K562 (cell line): ENCODE measurements at regions not wholly inside any gene's neighbourhood (a gene's known extent, or its start where the extent isn't known, plus 50 kb on each side); places are given as distances from the start of the nearest gene placed in this dataset.

ENCODE experiments used
- ATAC-seq: fragments of 200-7000 bp; cut with Tn5 transposase; 3 replicates; pipeline ENCODE4 v1.9.1; 2020; ENCODE audit warnings: moderate library complexity
- BruUV-seq: library from RNA; stranded (reverse); fragments of 400-500 nt; replicated peaks from 2 replicates; lab custom pipeline; 2021; lab: Mats Ljungman, UMichigan
- CTCF ChIA-PET: fragments of 300-600 bp; formaldehyde crosslinking; extraction: SDS; loops from one replicate; lab custom pipeline; 2021; ENCODE audit warnings: low intra/inter-chr PET ratio; lab: Yijun Ruan, JAX
- POLR2A ChIA-PET: fragments of 300-600, 350-650 bp; sonication (Branson Sonifier 250); formaldehyde crosslinking; extraction: SDS; loops from one replicate; lab custom pipeline; 2021; ENCODE audit warnings: antibody characterized with exemption, inconsistent platforms; lab: Yijun Ruan, JAX
- DNase-seq, 4 experiments: peaks; one replicate each; pipeline versions ENCODE4 v3.0.0 to v3.0.0-alpha.2; 2011 to 2018; ENCODE audit warnings: low spot score in 3 of 4, mixed read lengths in 3 of 4; ENCODE audit errors: extremely low read depth in 1 of 4
- FAIRE-seq: peaks from 2 replicates; lab custom pipeline; 2011; peaks lifted over from hg19 to GRCh38; lab: Jason Lieb, UNC
- H2AFZ ChIP-seq: 2 replicates; pipeline ENCODE4 v1.6.0; 2011; ENCODE audit warnings: low read depth, low read length, control low read depth, inconsistent platforms
- H3K27ac ChIP-seq: fragments of 200-600 bp; 3 replicates; pipeline ENCODE4 v1.8.0; 2011; ENCODE audit warnings: low read depth, mild to moderate bottlenecking, control low read depth, inconsistent platforms, low read length, moderate library complexity, mixed read lengths; ENCODE audit errors: extremely low read depth
- H3K27me3 ChIP-seq, 2 experiments: fragments of 300-600 bp in 1 of 2; 2 replicates in 1 of 2; 3 replicates in 1 of 2; pipeline versions ENCODE4 v1.6.0 to v1.8.0; 2011; ENCODE audit warnings: inconsistent platforms in 2 of 2, low read length in 2 of 2, mild to moderate bottlenecking in 1 of 2, mixed read lengths in 1 of 2, moderate library complexity in 1 of 2; ENCODE audit not compliant: control insufficient read depth in 2 of 2, insufficient read depth in 2 of 2
- H3K36me3 ChIP-seq: fragments of 300-600 bp; 3 replicates; pipeline ENCODE4 v1.8.0; 2011; ENCODE audit warnings: mild to moderate bottlenecking, low read length, inconsistent platforms; ENCODE audit not compliant: control insufficient read depth, insufficient read depth
- H3K4me1 ChIP-seq, 2 experiments: fragments of 200-600 bp in 1 of 2; replicated peaks in 1 of 2; 2 replicates in 1 of 2; 3 replicates in 1 of 2; pipeline versions ENCODE4 v1.5.1 to v1.8.0; 2011; ENCODE audit warnings: inconsistent platforms in 2 of 2, low read length in 2 of 2, mild to moderate bottlenecking in 1 of 2, mixed read lengths in 1 of 2, moderate library complexity in 1 of 2; ENCODE audit not compliant: control insufficient read depth in 2 of 2, insufficient read depth in 2 of 2
- H3K4me2 ChIP-seq: 2 replicates; pipeline ENCODE4 v1.6.1; 2011; ENCODE audit warnings: low read length, control low read depth, inconsistent platforms, mixed read lengths; ENCODE audit not compliant: insufficient read depth
- H3K4me3 ChIP-seq: fragments of 200-600 bp; sonication (generic), shearing (Covaris generic); 2 replicates; pipeline ENCODE4 v1.5.1; 2016; ENCODE audit warnings: control low read depth, inconsistent platforms
- H3K79me2 ChIP-seq: fragments of 200-600 bp; 3 replicates; pipeline ENCODE4 v1.8.0; 2011; ENCODE audit warnings: low read length, inconsistent platforms; ENCODE audit not compliant: control insufficient read depth, insufficient read depth
- H3K9ac ChIP-seq, 2 experiments: 2 replicates each; pipeline versions ENCODE4 v1.6.0 to v1.6.1; 2011; ENCODE audit warnings: low read depth in 2 of 2, low read length in 2 of 2, control low read depth in 1 of 2, inconsistent platforms in 1 of 2, mild to moderate bottlenecking in 1 of 2, mixed read lengths in 1 of 2; ENCODE audit not compliant: insufficient read depth in 1 of 2
- H3K9me1 ChIP-seq: one replicate; pipeline ENCODE4 v1.6.0; 2011; ENCODE audit warnings: inconsistent platforms, mild to moderate bottlenecking, low read length, moderate library complexity; ENCODE audit not compliant: control insufficient read depth, insufficient read depth
- H3K9me3 ChIP-seq: replicated peaks from 2 replicates; pipeline ENCODE4 v1.5.1; 2011; ENCODE audit warnings: low read depth, low read length, inconsistent platforms; ENCODE audit not compliant: control insufficient read depth, insufficient read depth
- H4K20me1 ChIP-seq: replicated peaks from 2 replicates; pipeline ENCODE4 v1.6.1; 2011; ENCODE audit warnings: low read length, inconsistent platforms, mixed read lengths; ENCODE audit not compliant: control insufficient read depth, insufficient read depth
- ETV6 ChIP-seq, 3 experiments: fragments of 150-350 bp in 1 of 3; sonication (generic) in 1 of 3; formaldehyde crosslinking in 1 of 3; IDR thresholded peaks; 2 replicates each; pipeline versions ENCODE4 v1.6.1 to v1.8.0; 2014 to 2022; ENCODE audit warnings: borderline replicate concordance in 2 of 3, low read depth in 2 of 3, antibody characterized with exemption in 1 of 3, low read length in 1 of 3, mild to moderate bottlenecking in 1 of 3, missing genetic modification reagents in 1 of 3
- FOXO4 ChIP-seq: fragments of 450-650 bp; formaldehyde crosslinking; IDR thresholded peaks from 2 replicates; pipeline ENCODE4 v1.4.0; 2020; ENCODE audit warnings: mild to moderate bottlenecking, moderate library complexity
- HEY1 ChIP-seq: fragments of 250-450 bp; sonication (Bioruptor Pico); IDR thresholded peaks from 2 replicates; pipeline ENCODE4 v1.5.0; 2020; ENCODE audit warnings: mild to moderate bottlenecking, moderate library complexity, borderline replicate concordance
- JUN ChIP-seq, 2 experiments: sonication (generic) in 1 of 2; formaldehyde crosslinking in 1 of 2; IDR thresholded peaks; 2 replicates each; pipeline versions ENCODE4 v1.6.1 to v1.8.0; 2012 to 2022; ENCODE audit warnings: borderline replicate concordance in 2 of 2, mild to moderate bottlenecking in 2 of 2, improper control_type of control experiment in 1 of 2, low read depth in 1 of 2, low read length in 1 of 2, missing genetic modification reagents in 1 of 2
- SMARCA4 ChIP-seq: fragments of 450-650 bp; IDR thresholded peaks from 2 replicates; pipeline ENCODE4 v1.6.1; 2016
- ZNF12 ChIP-seq: sonication (generic); formaldehyde crosslinking; IDR thresholded peaks from 2 replicates; pipeline ENCODE4 v1.4.0; 2020; ENCODE audit warnings: mild to moderate bottlenecking, missing genetic modification reagents
- WGBS: fragments of 100-300 bp; shearing (Covaris generic); methylation state at CpG from one replicate; pipeline ENCODE4 v1.1.6; 2016; ENCODE audit warnings: low coverage, mixed read lengths; ENCODE audit not compliant: insufficient coverage; ENCODE audit errors: missing lambda C conversion rate; 5-methylcytosine and 5-hydroxymethylcytosine counted together
- in situ Hi-C: fragments of 300-500 bp; cut with MboI; formaldehyde crosslinking; loops from 4 replicates; pipeline ENCODE4 v1.15.0; 2018; ENCODE audit warnings: inconsistent platforms, mixed read lengths
- intact Hi-C: fragments of 100-400 bp; cut with micrococcal nuclease; formaldehyde crosslinking; loops from 2 replicates; pipeline ENCODE4 v1.14.2; 2022
- TF ChIP-seq, protein P1 (sequence below), 3 experiments: fragments of 200-800 bp in 1 of 3; fragments of 250-450 bp in 1 of 3; fragments of 450-650 bp in 1 of 3; sonication (Bioruptor Pico) in 1 of 3; sonication (Bioruptor generic) in 1 of 3; formaldehyde crosslinking in 1 of 3; IDR thresholded peaks; 2 replicates each; pipeline versions ENCODE4 v1.6.1 to v1.8.0; 2016 to 2022; ENCODE audit warnings: mild to moderate bottlenecking in 2 of 3, missing genetic modification characterization in 2 of 3, missing compliant biosample characterization in 1 of 3, moderate library complexity in 1 of 3
- TF ChIP-seq, protein P2 (sequence below): fragments of 450-650 bp; IDR thresholded peaks from 2 replicates; pipeline ENCODE4 v1.6.1; 2017; ENCODE audit warnings: mild to moderate bottlenecking, moderate library complexity

- FAIRE-seq, result no peak
- in situ Hi-C loops (no loop called here), intact Hi-C loops (no loop called here)
- Histone ChIP-seq H3K27me3 (no peaks in the 10 kb centered on the region), H3K27ac (no peak overlapping the region), H3K36me3 (no peaks in the 10 kb centered on the region), H4K20me1 (no peaks in the 10 kb centered on the region), H3K4me1 (no peaks in the 10 kb centered on the region), H3K4me2 (no peak overlapping the region), H2AFZ (no peak overlapping the region), H3K79me2 (no peaks in the 10 kb centered on the region), H3K4me3 (no peak overlapping the region), H3K9ac (no peak overlapping the region), H3K9me3 (no peaks in the 10 kb centered on the region), H3K9me1 (no peaks in the 10 kb centered on the region)
- ATAC-seq, result no peak
- DNase-seq, result no peak
- WGBS, result 13% methylated on average over 1 of the region's 1 CpG
- ChIA-PET POLR2A (no interaction called here), CTCF (no interaction called here)
- TF ChIP-seq ETV6 (IDR thresholded peaks at IDR 0.05; ENCODE audit: borderline replicate concordance in 1 of 2, low read depth in 2 of 2, low read length in 1 of 2), result no peak
- no peak for TF ChIP-seq ETV6 (CRISPR knock-in tag; IDR thresholded peaks at IDR 0.05; ENCODE audit: borderline replicate concordance)
- TF ChIP-seq ZNF12 (CRISPR knock-in tag), result 0 out of 2 replicates have a peak, but pooled peaks have one; percentile 57
- BruUV-seq, result no TSS peak
Observed at GRCh38 chr11:91694331-91694730, 530.3 kb upstream of the FAT3 start.

- BruUV-seq, result no TSS peak
- no peak overlapping the region for H3K9ac ChIP-seq
- 13% methylated on average over 1 of the region's 1 CpG for WGBS
- H3K36me3 ChIP-seq, result no peaks in the 10 kb centered on the region
- H3K4me1 ChIP-seq, result no peaks in the 10 kb centered on the region
- FAIRE-seq, result no peak
- POLR2A ChIA-PET, result no interaction called here
- no peak for DNase-seq
- H3K9me1 ChIP-seq, result no peaks in the 10 kb centered on the region
- no peaks in the 10 kb centered on the region for H3K9me3 ChIP-seq
- CTCF ChIA-PET, result no interaction called here
- no peaks in the 10 kb centered on the region for H3K79me2 ChIP-seq
- H4K20me1 ChIP-seq, result no peaks in the 10 kb centered on the region
- H3K27ac ChIP-seq, result no peak overlapping the region
- no peaks in the 10 kb centered on the region for H3K27me3 ChIP-seq
- intact Hi-C loops (no loop called here), in situ Hi-C loops (no loop called here)
- no peak for ATAC-seq
- no peak overlapping the region for H3K4me3 ChIP-seq
- no peak overlapping the region for H3K4me2 ChIP-seq
- H2AFZ ChIP-seq, result no peak overlapping the region
- TF ChIP-seq HEY1 (CRISPR knock-in tag) (no peak), FOXO4 (CRISPR knock-in tag) (no peak), SMARCA4 (no peak), JUN (IDR thresholded peaks at IDR 0.05; ENCODE audit: borderline replicate concordance, low read depth, low read length) (no peak), JUN (CRISPR knock-in tag; IDR thresholded peaks at IDR 0.05; ENCODE audit: borderline replicate concordance) (no peak)
- TF ChIP-seq, protein P1, sequence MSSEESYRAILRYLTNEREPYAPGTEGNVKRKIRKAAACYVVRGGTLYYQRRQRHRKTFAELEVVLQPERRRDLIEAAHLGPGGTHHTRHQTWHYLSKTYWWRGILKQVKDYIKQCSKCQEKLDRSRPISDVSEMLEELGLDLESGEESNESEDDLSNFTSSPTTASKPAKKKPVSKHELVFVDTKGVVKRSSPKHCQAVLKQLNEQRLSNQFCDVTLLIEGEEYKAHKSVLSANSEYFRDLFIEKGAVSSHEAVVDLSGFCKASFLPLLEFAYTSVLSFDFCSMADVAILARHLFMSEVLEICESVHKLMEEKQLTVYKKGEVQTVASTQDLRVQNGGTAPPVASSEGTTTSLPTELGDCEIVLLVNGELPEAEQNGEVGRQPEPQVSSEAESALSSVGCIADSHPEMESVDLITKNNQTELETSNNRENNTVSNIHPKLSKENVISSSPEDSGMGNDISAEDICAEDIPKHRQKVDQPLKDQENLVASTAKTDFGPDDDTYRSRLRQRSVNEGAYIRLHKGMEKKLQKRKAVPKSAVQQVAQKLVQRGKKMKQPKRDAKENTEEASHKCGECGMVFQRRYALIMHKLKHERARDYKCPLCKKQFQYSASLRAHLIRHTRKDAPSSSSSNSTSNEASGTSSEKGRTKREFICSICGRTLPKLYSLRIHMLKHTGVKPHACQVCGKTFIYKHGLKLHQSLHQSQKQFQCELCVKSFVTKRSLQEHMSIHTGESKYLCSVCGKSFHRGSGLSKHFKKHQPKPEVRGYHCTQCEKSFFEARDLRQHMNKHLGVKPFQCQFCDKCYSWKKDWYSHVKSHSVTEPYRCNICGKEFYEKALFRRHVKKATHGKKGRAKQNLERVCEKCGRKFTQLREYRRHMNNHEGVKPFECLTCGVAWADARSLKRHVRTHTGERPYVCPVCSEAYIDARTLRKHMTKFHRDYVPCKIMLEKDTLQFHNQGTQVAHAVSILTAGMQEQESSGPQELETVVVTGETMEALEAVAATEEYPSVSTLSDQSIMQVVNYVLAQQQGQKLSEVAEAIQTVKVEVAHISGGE (CRISPR knock-in tag; IDR thresholded peaks at IDR 0.05), result no peak
- TF ChIP-seq, protein P2, sequence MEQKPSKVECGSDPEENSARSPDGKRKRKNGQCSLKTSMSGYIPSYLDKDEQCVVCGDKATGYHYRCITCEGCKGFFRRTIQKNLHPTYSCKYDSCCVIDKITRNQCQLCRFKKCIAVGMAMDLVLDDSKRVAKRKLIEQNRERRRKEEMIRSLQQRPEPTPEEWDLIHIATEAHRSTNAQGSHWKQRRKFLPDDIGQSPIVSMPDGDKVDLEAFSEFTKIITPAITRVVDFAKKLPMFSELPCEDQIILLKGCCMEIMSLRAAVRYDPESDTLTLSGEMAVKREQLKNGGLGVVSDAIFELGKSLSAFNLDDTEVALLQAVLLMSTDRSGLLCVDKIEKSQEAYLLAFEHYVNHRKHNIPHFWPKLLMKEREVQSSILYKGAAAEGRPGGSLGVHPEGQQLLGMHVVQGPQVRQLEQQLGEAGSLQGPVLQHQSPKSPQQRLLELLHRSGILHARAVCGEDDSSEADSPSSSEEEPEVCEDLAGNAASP, result no peak
Observed at GRCh38 chr11:91691872-91692271, 532.7 kb upstream of the FAT3 start.
